GM12875 (cell line): ENCODE measurements at regions not wholly inside any gene's neighbourhood (a gene's known extent, or its start where the extent isn't known, plus 50 kb on each side); places are given as distances from the start of the nearest gene placed in this dataset.

Experiments used
- H3K4me3 ChIP-seq: one replicate; pipeline ENCODE4 v1.5.1; 2011; ENCODE audit warnings: low read depth, low read length, control low read depth
- CTCF ChIP-seq: IDR thresholded peaks from 2 replicates; pipeline ENCODE4 v1.5.1; 2011; ENCODE audit warnings: low read depth, mild to moderate bottlenecking, control low read depth, inconsistent platforms, low read length, moderate library complexity, borderline replicate concordance; ENCODE audit not compliant: insufficient read depth

GRCh38 chr16:9383281-9383680, 291.8 kb downstream of the HAPSTR1 start:
- no peak overlapping the region for H3K4me3 ChIP-seq
- TF ChIP-seq CTCF = no peak

- no peak overlapping the region for H3K4me3 ChIP-seq
- no peak for TF ChIP-seq CTCF
Measured at GRCh38 chr16:9384141-9384540, 292.7 kb downstream of the HAPSTR1 start.

- TF ChIP-seq CTCF = no peak
- H3K4me3 ChIP-seq = no peak overlapping the region
Measured at GRCh38 chr16:9389543-9390207, 298.2 kb downstream of the HAPSTR1 start.

- TF ChIP-seq CTCF = no peak
- H3K4me3 ChIP-seq = no peak overlapping the region
Measured at GRCh38 chr16:9392956-9393355, 301.5 kb downstream of the HAPSTR1 start.

- no peak for TF ChIP-seq CTCF
- H3K4me3 ChIP-seq = no peak overlapping the region
Measured at GRCh38 chr16:9393591-9393990, 302.1 kb downstream of the HAPSTR1 start.

- H3K4me3 ChIP-seq = no peak overlapping the region
- no peak for TF ChIP-seq CTCF
Measured at GRCh38 chr16:9395958-9396359, 304.5 kb downstream of the HAPSTR1 start.

GRCh38 chr16:9399573-9399972, 308.1 kb downstream of the HAPSTR1 start:
- TF ChIP-seq CTCF = no peak
- no peak overlapping the region for H3K4me3 ChIP-seq
